HepG2 (cell line): ENCODE measurements at regions not wholly inside any gene's neighbourhood (a gene's known extent, or its start where the extent isn't known, plus 50 kb on each side); places are given as distances from the start of the nearest gene placed in this dataset.

Experiments used
- AHR ChIP-seq: IDR thresholded peaks from 2 replicates; pipeline ENCODE4 v1.6.1; 2018; ENCODE audit warnings: missing genetic modification reagents, missing compliant biosample characterization
- CHD2 ChIP-seq: IDR thresholded peaks from 2 replicates; pipeline ENCODE4 v1.6.1; 2011; ENCODE audit warnings: low read depth, low read length, improper control_type of control experiment
- FOXJ3 ChIP-seq: sonication (generic); formaldehyde crosslinking; IDR thresholded peaks from 2 replicates; pipeline ENCODE4 v1.4.0; 2020; ENCODE audit warnings: missing genetic modification reagents, mild to moderate bottlenecking, borderline replicate concordance
- PCBP2 ChIP-seq: fragments of 200-400 bp; formaldehyde crosslinking; optimal IDR thresholded peaks from 2 replicates; pipeline ENCODE3; 2018; ENCODE audit warnings: low read length, low read depth; ENCODE audit not compliant: poor library complexity, severe bottlenecking
- POLR2AphosphoS5 ChIP-seq: IDR thresholded peaks from 2 replicates; pipeline ENCODE4 v1.6.1; 2012; ENCODE audit warnings: low read depth, low read length
- SMAD1 ChIP-seq: sonication (generic); formaldehyde crosslinking; IDR thresholded peaks from 2 replicates; pipeline ENCODE4 v1.4.0; 2020; ENCODE audit warnings: missing genetic modification reagents, low read depth, mild to moderate bottlenecking, borderline replicate concordance
- SNAI1 ChIP-seq: sonication (generic); formaldehyde crosslinking; IDR thresholded peaks from 2 replicates; pipeline ENCODE4 v1.5.0; 2020; ENCODE audit warnings: mild to moderate bottlenecking, missing genetic modification reagents, borderline replicate concordance
- UBTF ChIP-seq: sonication (generic); formaldehyde crosslinking; IDR thresholded peaks from 2 replicates; pipeline ENCODE4 v1.4.0; 2020; ENCODE audit warnings: mild to moderate bottlenecking, missing genetic modification reagents
- ZNF124 ChIP-seq: sonication (generic); formaldehyde crosslinking; IDR thresholded peaks from 2 replicates; pipeline ENCODE4 v1.4.0; 2020; ENCODE audit warnings: missing genetic modification reagents
- ZNF496 ChIP-seq: sonication (generic); formaldehyde crosslinking; IDR thresholded peaks from 2 replicates; pipeline ENCODE4 v1.8.1; 2023; ENCODE audit warnings: mild to moderate bottlenecking, moderate library complexity, missing genetic modification reagents; ENCODE audit not compliant: insufficient replicate concordance

GRCh38 chrX:97847885-97848679, 964.4 kb downstream of the RPA4 start:
- TF ChIP-seq FOXJ3 (no peak), AHR (no peak), SNAI1 (CRISPR knock-in tag) (no peak), PCBP2 (no peak), CHD2 (no peak), SMAD1 (no peak), ZNF124 (CRISPR knock-in tag) (no peak), UBTF (CRISPR knock-in tag) (no peak), POLR2AphosphoS5 (no peak), ZNF496 (no peak)
